ENCODE measurements at regions not wholly inside any gene's neighbourhood (a gene's known extent, or its start where the extent isn't known, plus 50 kb on each side); places are given as distances from the start of the nearest gene placed in this dataset.
"Not testable (repeated sequence)": the region's sequence is repeated elsewhere in the genome, so short reads cannot be mapped to it uniquely, and the experiment has no call there.

DNA sequence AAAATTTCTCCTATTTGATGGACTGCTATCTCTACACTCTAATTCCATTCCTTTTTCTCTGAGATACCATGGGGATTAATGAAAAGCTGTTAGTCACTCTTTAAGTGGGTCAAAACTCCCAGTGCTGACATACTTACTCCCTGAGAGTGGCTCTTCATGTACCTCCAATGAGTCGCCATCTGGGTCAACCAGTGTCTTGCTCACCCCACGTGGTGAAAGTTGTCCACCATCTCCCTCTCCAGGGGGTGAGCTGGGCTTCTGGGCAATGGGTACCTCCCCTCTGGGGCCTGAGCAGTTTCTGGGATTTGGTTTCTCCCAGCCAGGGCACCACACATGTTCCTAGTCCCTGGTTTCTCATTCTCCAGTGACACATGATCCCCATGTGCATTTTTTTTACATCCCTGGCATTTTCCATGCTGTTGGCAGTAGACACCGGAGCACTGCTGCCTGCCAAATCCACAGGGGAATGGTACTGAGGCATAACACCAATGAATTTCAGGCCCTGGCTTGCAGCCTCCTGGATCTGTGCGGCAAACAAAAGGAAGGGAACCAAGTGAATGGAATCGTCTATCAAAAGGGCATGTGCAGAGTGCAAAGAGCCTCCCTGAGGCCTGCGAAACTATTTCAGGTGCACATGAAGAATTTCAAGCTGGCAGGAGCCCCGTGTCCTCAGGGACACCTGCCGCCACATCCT is 817.9 kb upstream of the AMELY start:
- FAIRE-seq (peak; percentile 75), DNase-seq (ENCODE audit: low spot score) (peak; percentile 62)

DNA sequence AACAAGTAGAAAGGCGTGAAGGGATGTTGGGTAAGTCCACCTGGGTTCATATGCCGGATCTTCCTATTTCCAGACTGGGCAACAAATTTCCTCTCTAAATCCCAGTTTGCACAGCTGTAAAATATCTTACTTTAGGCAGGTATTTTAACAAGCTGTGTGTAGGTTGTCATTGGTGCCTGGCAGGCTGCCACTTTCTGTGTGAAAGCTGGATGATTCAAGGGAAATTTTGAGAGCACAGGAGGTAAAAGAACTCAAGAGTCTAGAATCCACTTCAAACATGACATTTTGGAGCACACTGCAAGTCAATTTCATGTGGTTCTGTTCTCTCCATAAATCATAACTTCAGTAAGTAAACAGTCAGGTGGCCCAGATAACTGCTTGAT is 817.4 kb upstream of the AMELY start:
- DNase-seq (ENCODE audit: low spot score): no peak
- no peak for FAIRE-seq

GRCh38 chrY:7725791-7726460 is 814.4 kb upstream of the AMELY start:
- no peak for DNase-seq (ENCODE audit: low spot score)
- FAIRE-seq: no peak

DNA sequence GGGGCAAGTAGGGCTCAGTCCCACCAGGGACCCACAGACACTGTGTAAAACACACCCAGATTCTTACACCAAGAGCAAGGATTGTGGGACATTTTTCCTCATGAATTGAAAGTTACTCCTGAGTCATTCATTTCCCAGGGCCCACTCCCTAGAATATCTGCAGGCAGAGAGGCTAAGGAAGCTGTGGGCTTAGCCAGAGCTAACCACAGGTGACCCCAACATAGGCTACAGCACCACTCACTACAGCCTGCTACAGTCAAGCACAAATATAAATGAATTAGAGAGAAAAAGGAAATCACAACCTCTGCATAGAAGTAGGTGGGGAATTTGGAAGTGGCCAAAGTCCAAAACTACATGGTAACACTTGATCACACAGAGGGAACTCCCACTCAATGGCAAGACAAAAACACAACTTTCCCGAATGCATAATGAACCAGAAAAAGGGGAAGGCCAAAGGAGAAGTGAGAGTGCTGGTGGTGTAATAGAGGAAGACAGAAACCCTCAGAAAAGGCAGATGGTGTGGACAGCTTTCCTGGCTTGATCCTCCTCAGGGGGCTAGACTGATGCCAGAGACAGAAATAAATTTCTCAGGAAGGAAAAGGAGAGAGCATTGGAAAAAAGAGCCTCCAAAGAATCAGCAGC is 812.6 kb upstream of the AMELY start:
- FAIRE-seq: no peak

DNA sequence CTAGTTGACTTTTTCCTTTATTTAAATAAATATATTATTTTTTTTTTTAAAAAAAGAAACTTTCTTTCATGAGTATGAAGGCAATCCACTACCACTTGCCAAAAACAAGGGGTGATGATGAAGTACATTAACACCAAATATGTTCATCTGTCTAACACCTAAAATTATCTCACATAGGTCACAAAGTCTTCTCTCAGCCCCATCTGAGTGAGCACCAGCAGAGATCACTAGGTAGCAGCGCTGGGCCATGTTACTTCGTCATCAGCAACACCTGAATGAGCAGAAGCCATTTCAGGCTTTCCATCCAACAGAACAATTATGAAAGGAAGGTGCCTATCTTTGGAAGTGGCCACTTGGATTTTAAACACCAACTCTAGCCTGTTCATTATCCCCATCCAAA is 811.6 kb upstream of the AMELY start:
- no peak for FAIRE-seq
- no peak for DNase-seq (ENCODE audit: low spot score)

More for the DNA sequence above, 812.6 kb upstream of the AMELY start:
- DNase-seq (ENCODE audit: low spot score): no peak

GRCh38 chrY:7722566-7722965 is 811.0 kb upstream of the AMELY start:
- DNase-seq (ENCODE audit: low spot score): no peak
- FAIRE-seq: no peak

- no peak for FAIRE-seq
- no peak for DNase-seq (ENCODE audit: low spot score)
These were observed 809.4 kb upstream of the AMELY start for GRCh38 chrY:7720974-7721373.

- peak; percentile 98 for FAIRE-seq
- DNase-seq (ENCODE audit: low spot score): peak; percentile 86
These were observed 807.7 kb upstream of the AMELY start for GRCh38 chrY:7719271-7719670.

DNA sequence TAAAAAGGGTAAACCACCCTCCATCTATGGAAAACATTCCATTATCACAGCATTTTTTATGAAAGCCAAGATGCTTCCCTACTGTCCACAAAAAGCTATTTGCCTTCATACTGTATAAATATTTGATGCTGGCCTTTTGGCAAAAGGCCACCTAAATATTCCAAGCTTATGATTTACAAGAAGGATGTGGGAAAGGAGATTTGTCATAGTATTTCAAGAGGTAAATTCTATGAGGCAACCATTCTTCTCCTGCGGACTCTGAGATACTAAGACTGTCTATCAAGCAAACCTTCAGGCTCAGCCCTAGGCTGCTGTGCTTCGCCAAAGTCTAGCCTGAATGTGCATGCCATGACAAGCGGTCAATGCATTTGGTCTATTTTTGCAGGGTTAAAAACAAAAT is 807.1 kb upstream of the AMELY start:
- DNase-seq (ENCODE audit: low spot score): peak; percentile 72

DNA sequence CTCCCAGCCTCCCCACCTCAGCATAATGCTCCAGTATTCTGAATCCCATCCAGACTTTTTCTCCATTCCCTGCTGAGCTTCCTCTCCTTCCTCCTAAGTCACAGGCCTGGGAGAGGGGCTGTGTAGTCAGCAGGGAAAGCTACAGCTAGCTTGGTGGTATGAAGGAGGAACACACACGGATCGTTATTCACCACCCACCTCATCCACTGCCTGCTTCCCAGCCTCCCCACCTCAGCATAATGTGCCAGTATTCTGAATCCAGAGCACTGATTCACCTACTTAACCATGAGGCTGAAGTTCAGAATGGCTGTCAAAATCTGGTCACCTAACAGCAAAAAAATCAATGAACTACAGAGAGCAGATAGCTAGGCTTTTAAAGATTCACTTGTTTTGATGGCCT is 806.6 kb upstream of the AMELY start:
- no peak for FAIRE-seq

More for the DNA sequence above, 807.1 kb upstream of the AMELY start:
- FAIRE-seq: peak; percentile 90

GRCh38 chrY:7714426-7714825 is 802.9 kb upstream of the AMELY start:
- DNase-seq (ENCODE audit: low spot score) (peak; percentile 35), FAIRE-seq (peak; percentile 38)

More for the DNA sequence above, 806.6 kb upstream of the AMELY start:
- DNase-seq (ENCODE audit: low spot score): peak; percentile 67

DNA sequence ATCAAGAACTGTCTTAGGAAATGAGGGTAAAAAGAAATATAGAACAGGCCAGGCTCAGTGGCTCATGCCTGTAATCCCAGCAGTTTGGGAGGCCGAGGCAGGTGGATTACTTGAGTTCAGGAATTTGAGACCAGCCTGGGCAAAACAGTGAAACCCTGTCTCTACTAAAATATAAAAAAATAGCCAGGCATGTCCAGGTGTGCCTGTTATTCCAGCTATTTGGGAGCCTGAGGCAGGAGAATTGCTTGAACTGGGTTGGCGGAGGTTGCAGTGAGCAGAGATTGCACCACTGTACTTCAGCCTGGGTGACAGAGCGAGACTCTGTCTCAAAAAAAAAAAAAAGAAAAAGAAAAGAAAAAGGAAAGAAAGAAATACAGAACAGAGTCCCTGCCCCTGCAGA is 802.2 kb upstream of the AMELY start:
- FAIRE-seq; DNase-seq (ENCODE audit: low spot score): not testable (repeated sequence)

DNA sequence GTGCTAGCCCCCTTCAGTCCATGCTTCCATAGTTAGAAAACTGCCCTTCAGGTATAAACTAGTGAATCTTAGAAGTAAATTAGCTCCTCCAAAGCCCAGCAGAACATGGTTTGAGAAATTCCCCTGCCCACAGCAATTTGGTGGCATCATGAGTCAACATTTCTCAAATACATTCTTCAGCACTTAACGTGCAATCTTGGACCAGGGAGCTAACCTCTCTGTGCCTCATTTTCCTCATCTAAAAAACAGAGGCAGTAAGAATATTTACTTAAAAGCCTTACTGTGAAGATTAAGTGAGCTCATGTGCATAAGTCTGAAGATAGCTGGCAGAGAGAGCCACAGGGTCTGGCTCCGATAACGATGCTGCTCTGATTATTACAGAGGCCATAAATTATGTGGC is 800.7 kb upstream of the AMELY start:
- FAIRE-seq: peak; percentile 91

DNA sequence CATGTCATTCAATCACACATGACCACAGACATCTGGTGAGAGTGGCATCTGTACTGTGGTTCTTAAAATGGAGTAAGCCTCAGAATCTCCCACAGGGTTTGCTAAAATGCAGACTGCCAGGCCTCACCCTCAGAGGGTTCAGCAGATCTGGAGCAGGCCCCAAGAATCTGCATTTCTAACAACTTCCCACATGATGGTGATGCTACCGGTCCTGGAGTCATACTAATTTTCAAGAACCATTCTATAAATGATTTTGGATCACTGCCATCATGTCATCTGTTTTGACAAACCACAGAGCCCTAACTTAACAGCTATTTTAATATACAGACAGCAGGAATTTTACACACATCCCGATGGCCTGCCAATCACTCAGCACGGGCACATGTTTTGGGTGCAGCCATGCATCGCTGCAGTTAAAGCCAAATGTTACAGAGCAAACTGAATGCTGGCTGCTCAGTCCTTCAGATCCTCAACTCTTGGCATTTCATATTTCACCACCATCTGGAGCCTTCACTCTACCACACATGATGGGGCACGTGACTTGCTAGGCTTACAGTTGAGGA is 792.1 kb upstream of the AMELY start:
- FAIRE-seq (no peak), DNase-seq (ENCODE audit: low spot score) (no peak)

More for the DNA sequence above, 800.7 kb upstream of the AMELY start:
- peak; percentile 75 for DNase-seq (ENCODE audit: low spot score)

- DNase-seq (ENCODE audit: low spot score) (no peak), FAIRE-seq (no peak)
These were observed 790.9 kb upstream of the AMELY start for GRCh38 chrY:7702481-7702880.

DNA sequence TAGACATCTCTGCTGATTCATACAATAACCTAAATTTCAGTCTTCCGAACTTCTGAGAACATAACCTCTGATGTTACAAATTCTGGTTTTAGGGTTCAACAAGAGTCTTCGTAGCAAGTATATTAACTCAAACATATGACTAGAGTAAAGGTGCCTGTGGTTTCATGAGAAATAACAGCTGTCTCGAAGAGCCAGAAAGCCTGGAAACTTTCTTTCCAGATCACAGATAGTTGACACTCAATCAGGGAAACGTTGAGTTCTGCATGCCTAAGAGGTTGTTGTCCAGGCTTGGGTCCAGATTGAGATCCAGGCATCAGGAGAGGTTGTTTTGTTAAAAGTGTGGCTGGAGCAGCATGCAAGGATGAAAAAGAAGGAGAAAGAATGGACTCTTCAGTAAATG is 790.1 kb upstream of the AMELY start:
- no peak for DNase-seq (ENCODE audit: low spot score)
- FAIRE-seq: no peak

DNA sequence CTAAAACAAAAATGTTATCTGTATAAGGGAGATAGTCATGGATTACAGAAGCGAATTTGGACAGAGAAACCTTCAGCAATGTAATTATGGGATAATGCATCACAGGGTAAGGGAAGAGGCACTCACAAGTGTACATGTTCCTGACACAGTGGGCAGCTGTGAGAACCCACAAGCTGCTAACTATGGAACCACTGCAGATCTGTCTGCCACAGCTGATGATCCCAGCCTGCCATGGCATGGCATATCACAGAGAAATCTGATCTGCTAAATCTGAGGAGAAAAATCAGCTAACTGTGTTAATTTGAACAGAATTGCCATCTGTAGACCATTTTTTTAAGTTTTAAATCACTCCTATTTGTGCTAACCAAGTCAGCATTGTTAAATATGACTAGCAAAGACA is 786.0 kb upstream of the AMELY start:
- DNase-seq (ENCODE audit: low spot score): no peak
- no peak for FAIRE-seq

GRCh38 chrY:7692701-7693100 is 781.1 kb upstream of the AMELY start:
- no peak for DNase-seq (ENCODE audit: low spot score)
- FAIRE-seq: no peak

- no peak for DNase-seq (ENCODE audit: low spot score)
- no peak for FAIRE-seq
These were observed 775.5 kb upstream of the AMELY start for GRCh38 chrY:7687086-7687485.

GRCh38 chrY:7684546-7684945 is 773.0 kb upstream of the AMELY start:
- no peak for DNase-seq (ENCODE audit: low spot score)
- FAIRE-seq: no peak

DNA sequence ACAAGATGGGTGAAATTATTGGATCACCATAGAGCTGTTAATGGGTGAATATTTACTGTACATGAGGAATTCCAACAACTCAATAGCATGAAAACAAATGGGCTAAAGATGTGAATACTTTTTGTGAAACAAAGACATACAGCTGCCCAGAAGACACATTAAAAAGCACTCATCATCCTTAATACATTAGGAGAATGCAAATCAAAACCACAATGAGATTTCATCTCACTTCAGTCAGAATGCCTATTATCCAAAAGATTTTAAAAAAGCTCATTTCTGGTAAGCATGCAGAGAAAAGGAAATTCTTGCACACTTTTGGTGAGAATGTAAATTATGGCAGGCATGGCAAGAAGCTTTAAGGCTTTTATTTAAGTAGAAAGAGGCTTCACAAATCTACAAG is 770.8 kb upstream of the AMELY start:
- DNase-seq (ENCODE audit: low spot score) (no peak), FAIRE-seq (no peak)

DNA sequence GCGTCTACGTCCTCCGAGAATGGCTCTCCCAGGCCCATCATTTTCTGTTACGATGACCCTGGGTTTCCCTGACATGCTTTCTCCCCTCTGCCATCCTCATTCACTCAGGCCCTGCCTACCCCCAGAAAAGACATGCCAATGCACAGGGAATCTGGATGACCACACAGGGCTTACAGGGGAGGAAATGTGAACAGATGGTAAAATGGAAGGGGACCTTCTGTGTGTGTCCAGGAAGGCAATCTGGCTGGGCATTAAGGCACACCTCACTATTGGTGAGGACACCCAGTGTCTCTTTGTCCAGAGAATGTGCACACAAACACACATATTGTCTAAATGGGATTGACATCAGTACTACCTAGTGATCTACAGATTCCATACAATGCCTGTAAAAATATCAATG is 769.9 kb upstream of the AMELY start:
- FAIRE-seq: no peak

More for the DNA sequence above, 769.9 kb upstream of the AMELY start:
- no peak for DNase-seq (ENCODE audit: low spot score)

Data from RCC 7860 (cell line).